Spleen (tissue), 7 donors: ENCODE measurements at regions not wholly inside any gene's neighbourhood (a gene's known extent, or its start where the extent isn't known, plus 50 kb on each side); places are given as distances from the start of the nearest gene placed in this dataset.

Experiments used
- CTCF ChIP-seq, 11 experiments: fragments of 200-600 bp in 7 of 11; fragments of 450-650 bp in 4 of 11; sonication (generic) in 4 of 11; IDR thresholded peaks in 8 of 11; conservative IDR thresholded peaks in 3 of 11; 1 replicate in 7 of 11; 2 replicates in 4 of 11; pipeline versions ENCODE4 v1.4.0 to v1.8.0; 2016 to 2021; ENCODE audit warnings: antibody characterized with exemption in 11 of 11, inconsistent platforms in 4 of 11, mild to moderate bottlenecking in 1 of 11
- POLR2A ChIP-seq, 3 donors: fragments of 450-650 bp; IDR thresholded peaks; one replicate each; pipeline ENCODE4 v1.5.1; 2017; ENCODE audit warnings: antibody characterized with exemption in 3 of 3, mild to moderate bottlenecking in 1 of 3
- POLR2AphosphoS5 ChIP-seq, 3 donors: sonication (generic); formaldehyde crosslinking; IDR thresholded peaks; one replicate each; pipeline ENCODE4 v1.5.1; 2017; ENCODE audit warnings: antibody characterized with exemption in 3 of 3
- donor health status: DM: no; HTN: no; CAD: no; lungs with moderate emphysema.
- donor health status: DM: no; HTN: no; CAD: no.
- donor health status: DM: no; HTN: no; CAD: no.

GRCh38 chr20:11799281-11799684 is 118.4 kb upstream of the BTBD3 start:
- TF ChIP-seq POLR2A (IDR thresholded peaks at IDR 0.05) (no peak), CTCF (IDR thresholded peaks at IDR 0.05 in 8 of 11, conservative IDR thresholded peaks at IDR 0.05 in 3 of 11) (no peak), POLR2AphosphoS5 (IDR thresholded peaks at IDR 0.05) (no peak)
